Activated T-cell treated with anti-CD3 and anti-CD28 coated beads, Interleukin-2, amount 50 U/mL, for 72 hours (primary cell): ENCODE measurements at regions not wholly inside any gene's neighbourhood (a gene's known extent, or its start where the extent isn't known, plus 50 kb on each side); places are given as distances from the start of the nearest gene placed in this dataset.

Source experiments
- ATAC-seq, 2 donors: fragments of 150-1000 bp; cut with Tn5 transposase; replicated peaks in 1 of 2; 2 replicates each; pipeline ENCODE4 v1.10.0; 2021; ENCODE audit warnings: moderate library complexity in 2 of 2, mild to moderate bottlenecking in 1 of 2
- DNase-seq, 2 donors: peaks; one replicate each; pipeline ENCODE4 v3.0.0; 2021 to 2022; ENCODE audit warnings: mixed read lengths in 1 of 2
- H3K27ac Mint-ChIP-seq: one replicate; pipeline ENCODE4 v1.8.0; 2022; ENCODE audit warnings: mild to moderate bottlenecking, moderate library complexity, mixed read lengths
- H3K27me3 Mint-ChIP-seq: one replicate; pipeline ENCODE4 v1.8.0; 2022; ENCODE audit warnings: low read depth, mixed read lengths
- H3K36me3 Mint-ChIP-seq, 2 donors: one replicate each; pipeline ENCODE4 v1.8.0; 2022; ENCODE audit warnings: mixed read lengths in 2 of 2, mild to moderate bottlenecking in 1 of 2; ENCODE audit not compliant: insufficient read depth in 2 of 2
- H3K4me1 Mint-ChIP-seq: one replicate; pipeline ENCODE4 v1.8.0; 2022; ENCODE audit warnings: low read depth, mixed read lengths
- H3K4me3 Mint-ChIP-seq, 2 donors: one replicate each; pipeline ENCODE4 v1.8.0; 2022; ENCODE audit warnings: mild to moderate bottlenecking in 2 of 2, mixed read lengths in 2 of 2, moderate library complexity in 2 of 2
- H3K9me3 Mint-ChIP-seq, 2 donors: one replicate each; pipeline ENCODE4 v1.8.0; 2022; ENCODE audit warnings: mixed read lengths in 2 of 2

DNA sequence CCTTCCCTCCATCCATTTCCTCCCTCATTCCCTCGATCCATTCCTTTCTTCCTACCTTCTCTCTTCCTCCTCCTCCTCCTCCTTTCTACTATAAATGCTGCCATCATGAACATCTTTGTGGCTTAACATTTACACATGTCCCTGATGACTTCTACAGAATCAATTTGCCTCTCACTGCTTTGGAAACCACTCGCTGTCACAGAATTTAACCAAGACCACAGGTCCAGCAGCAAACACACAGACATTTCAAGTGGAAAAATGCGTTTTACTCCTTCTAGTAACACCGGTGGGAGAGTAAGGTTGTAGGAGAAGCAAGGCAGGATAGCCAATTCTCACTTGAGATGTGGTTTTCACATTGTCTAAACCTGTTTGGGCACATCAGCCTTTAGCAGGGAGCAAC lies 101.4 kb upstream of the LRIG1 start:
- Mint-ChIP-seq H3K27ac (no peak overlapping the region), H3K4me1 (peaks cover 21% of the 10 kb centered on the region), H3K4me3 (no peak overlapping the region), H3K9me3 (no peaks in the 10 kb centered on the region), H3K27me3 (peaks cover 8% of the 10 kb centered on the region), H3K36me3 (no peaks in the 10 kb centered on the region)
- no peak for DNase-seq
- no peak for ATAC-seq

- H3K4me1 Mint-ChIP-seq = peaks cover 21% of the 10 kb centered on the region
- ATAC-seq (no peak), DNase-seq (no peak)
- no peaks in the 10 kb centered on the region for H3K9me3 Mint-ChIP-seq
- H3K27ac Mint-ChIP-seq = no peak overlapping the region
- no peaks in the 10 kb centered on the region for H3K36me3 Mint-ChIP-seq
- peaks cover 8% of the 10 kb centered on the region for H3K27me3 Mint-ChIP-seq
- H3K4me3 Mint-ChIP-seq = no peak overlapping the region
These were observed 101.9 kb upstream of the LRIG1 start for GRCh38 chr3:66602691-66603090.

DNA sequence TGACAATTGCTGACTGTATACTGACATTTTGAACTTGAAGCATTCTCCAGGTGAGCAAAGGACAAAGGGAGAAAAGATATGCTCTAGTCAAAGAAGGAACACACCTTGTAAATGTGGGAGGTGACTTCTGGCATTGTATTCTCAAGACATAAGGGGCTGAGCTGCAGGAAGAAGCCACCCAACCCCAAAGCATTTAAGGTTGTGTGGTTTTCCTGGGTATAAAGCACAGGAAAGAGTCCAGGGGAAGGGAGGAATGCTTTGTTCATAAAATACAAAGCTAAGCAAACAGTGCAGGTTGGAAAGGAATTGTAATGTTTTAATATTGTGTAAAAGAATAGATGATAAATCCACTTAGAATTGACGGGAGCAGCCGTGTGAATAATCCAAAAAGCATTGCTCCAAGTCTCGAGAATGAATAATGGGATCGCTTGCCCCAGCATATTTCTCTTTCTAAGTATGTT lies 102.4 kb upstream of the LRIG1 start:
- Mint-ChIP-seq H3K36me3 (no peaks in the 10 kb centered on the region), H3K27ac (no peak overlapping the region), H3K4me1 (peaks cover 21% of the 10 kb centered on the region), H3K27me3 (peaks cover 8% of the 10 kb centered on the region), H3K9me3 (no peaks in the 10 kb centered on the region), H3K4me3 (no peak overlapping the region)
- DNase-seq = no peak
- ATAC-seq = no peak

DNA sequence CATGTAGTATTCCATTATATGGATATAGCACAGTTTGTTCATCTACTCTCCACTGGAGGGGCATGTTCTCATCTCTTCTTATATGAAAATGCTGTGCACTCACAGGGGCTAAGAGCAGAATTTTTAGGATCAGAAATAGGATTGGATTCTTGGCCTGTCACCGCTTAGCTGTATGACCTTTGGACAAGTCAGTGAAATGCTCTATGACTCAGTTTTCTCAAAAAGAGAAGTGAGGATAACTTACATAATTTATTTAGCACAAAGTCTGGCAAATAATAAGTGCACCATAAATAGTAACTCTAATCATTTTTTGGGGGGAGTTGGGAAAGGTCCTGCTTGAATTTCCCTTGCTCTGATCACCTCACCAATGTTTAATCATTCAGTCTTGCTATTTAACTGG lies 103.7 kb upstream of the LRIG1 start:
- H3K9me3 Mint-ChIP-seq = no peaks in the 10 kb centered on the region
- no peak for ATAC-seq
- H3K4me3 Mint-ChIP-seq = no peak overlapping the region
- H3K27me3 Mint-ChIP-seq = peaks cover 8% of the 10 kb centered on the region
- H3K27ac Mint-ChIP-seq = no peak overlapping the region
- no peaks in the 10 kb centered on the region for H3K36me3 Mint-ChIP-seq
- H3K4me1 Mint-ChIP-seq = peaks cover 21% of the 10 kb centered on the region
- no peak for DNase-seq

DNA sequence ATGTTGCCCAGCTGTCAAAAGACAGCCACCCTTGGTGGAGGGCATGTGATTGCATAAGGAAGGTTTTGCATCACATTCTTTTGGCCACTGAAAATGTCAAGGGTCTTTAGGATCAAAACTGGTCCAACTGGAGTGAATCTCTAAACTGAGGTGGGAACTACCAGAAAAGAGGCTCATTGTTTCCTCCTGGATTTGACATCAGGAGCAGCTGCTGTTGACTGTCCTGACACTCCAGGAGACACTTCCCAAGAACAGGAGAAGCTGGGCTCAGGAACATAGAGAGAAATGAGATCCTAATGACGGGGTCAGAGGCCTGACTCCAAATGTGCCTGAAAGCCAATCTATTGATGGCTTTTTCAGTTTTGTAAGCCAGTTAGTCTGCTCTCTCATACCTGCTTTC lies 105.3 kb upstream of the LRIG1 start:
- DNase-seq = no peak

DNA sequence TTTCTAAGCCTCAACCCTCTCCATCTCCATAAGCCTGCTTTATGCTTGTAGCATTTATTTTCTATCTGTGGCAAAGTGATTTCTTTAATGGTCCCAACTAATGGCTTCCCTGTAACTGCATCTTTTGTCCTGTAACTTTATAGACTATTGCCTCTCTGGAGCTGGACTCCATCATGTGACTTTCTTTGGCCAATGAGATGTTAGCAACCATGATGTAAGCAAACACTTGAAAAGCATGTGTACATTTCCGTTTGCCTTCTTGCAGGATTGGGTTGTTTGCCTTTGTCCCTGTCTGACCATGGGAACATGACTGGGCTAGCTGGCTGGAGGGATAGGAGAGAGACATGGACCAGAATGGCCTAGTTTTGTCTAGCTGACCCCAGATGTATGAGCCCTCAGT lies 106.0 kb upstream of the LRIG1 start:
- Mint-ChIP-seq H3K36me3 (no peaks in the 10 kb centered on the region), H3K4me1 (peaks cover 21% of the 10 kb centered on the region), H3K9me3 (no peaks in the 10 kb centered on the region), H3K27ac (no peak overlapping the region), H3K27me3 (peaks cover 7% of the 10 kb centered on the region), H3K4me3 (no peak overlapping the region)
- no peak for ATAC-seq
- DNase-seq = no peak

More for the DNA sequence above, 105.3 kb upstream of the LRIG1 start:
- no peak overlapping the region for H3K4me3 Mint-ChIP-seq
- H3K4me1 Mint-ChIP-seq = peaks cover 21% of the 10 kb centered on the region
- ATAC-seq = no peak
- H3K9me3 Mint-ChIP-seq = no peaks in the 10 kb centered on the region
- H3K27me3 Mint-ChIP-seq = peaks cover 8% of the 10 kb centered on the region
- H3K36me3 Mint-ChIP-seq = no peaks in the 10 kb centered on the region
- no peak overlapping the region for H3K27ac Mint-ChIP-seq

GRCh38 chr3:66609660-66610561 lies 109.1 kb upstream of the LRIG1 start:
- no peaks in the 10 kb centered on the region for H3K4me1 Mint-ChIP-seq
- H3K4me3 Mint-ChIP-seq = no peak overlapping the region
- DNase-seq (no peak), ATAC-seq (no peak)
- no peak overlapping the region for H3K27ac Mint-ChIP-seq
- H3K36me3 Mint-ChIP-seq = no peaks in the 10 kb centered on the region
- H3K27me3 Mint-ChIP-seq = no peaks in the 10 kb centered on the region
- no peaks in the 10 kb centered on the region for H3K9me3 Mint-ChIP-seq

- Mint-ChIP-seq H3K9me3 (no peaks in the 10 kb centered on the region), H3K27ac (no peak overlapping the region), H3K36me3 (no peaks in the 10 kb centered on the region), H3K4me1 (no peaks in the 10 kb centered on the region), H3K27me3 (no peaks in the 10 kb centered on the region), H3K4me3 (no peak overlapping the region)
- no peak for ATAC-seq
- no peak for DNase-seq
These were observed 109.7 kb upstream of the LRIG1 start for GRCh38 chr3:66610562-66610909.

- Mint-ChIP-seq H3K4me1 (no peaks in the 10 kb centered on the region), H3K27ac (no peak overlapping the region), H3K9me3 (no peaks in the 10 kb centered on the region), H3K36me3 (no peaks in the 10 kb centered on the region), H3K4me3 (no peak overlapping the region), H3K27me3 (no peaks in the 10 kb centered on the region)
- no peak for DNase-seq
- ATAC-seq = no peak
These were observed 115.0 kb upstream of the LRIG1 start for GRCh38 chr3:66615643-66616301.

DNA sequence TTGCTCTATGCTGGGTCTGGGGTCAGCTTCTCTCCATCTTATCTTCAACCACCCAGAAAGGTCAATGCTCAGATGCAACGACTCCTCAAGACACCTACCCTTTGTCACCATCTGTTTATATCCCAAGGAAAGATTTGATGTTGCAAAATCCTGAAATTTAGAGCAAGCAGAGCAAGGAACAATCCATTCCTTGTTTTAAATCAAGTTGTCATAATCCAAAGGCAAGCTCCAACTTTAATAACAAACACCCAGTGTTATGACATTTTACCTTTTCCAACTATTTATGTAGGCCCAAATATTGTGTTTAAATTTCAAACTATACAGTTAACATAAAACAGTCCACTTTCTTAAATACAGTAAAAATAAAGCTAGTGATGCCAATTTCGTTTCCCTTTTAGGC lies 116.5 kb upstream of the LRIG1 start:
- H3K27me3 Mint-ChIP-seq = no peaks in the 10 kb centered on the region
- no peaks in the 10 kb centered on the region for H3K9me3 Mint-ChIP-seq
- H3K36me3 Mint-ChIP-seq = no peaks in the 10 kb centered on the region
- H3K4me3 Mint-ChIP-seq = no peak overlapping the region
- DNase-seq (no peak), ATAC-seq (no peak)
- H3K4me1 Mint-ChIP-seq = no peaks in the 10 kb centered on the region
- H3K27ac Mint-ChIP-seq = no peak overlapping the region

- H3K4me3 Mint-ChIP-seq = no peak overlapping the region
- H3K27me3 Mint-ChIP-seq = no peaks in the 10 kb centered on the region
- no peak overlapping the region for H3K27ac Mint-ChIP-seq
- DNase-seq (no peak), ATAC-seq (no peak)
- no peaks in the 10 kb centered on the region for H3K4me1 Mint-ChIP-seq
- H3K36me3 Mint-ChIP-seq = no peaks in the 10 kb centered on the region
- H3K9me3 Mint-ChIP-seq = no peaks in the 10 kb centered on the region
These were observed 117.2 kb upstream of the LRIG1 start for GRCh38 chr3:66618066-66618465.

DNA sequence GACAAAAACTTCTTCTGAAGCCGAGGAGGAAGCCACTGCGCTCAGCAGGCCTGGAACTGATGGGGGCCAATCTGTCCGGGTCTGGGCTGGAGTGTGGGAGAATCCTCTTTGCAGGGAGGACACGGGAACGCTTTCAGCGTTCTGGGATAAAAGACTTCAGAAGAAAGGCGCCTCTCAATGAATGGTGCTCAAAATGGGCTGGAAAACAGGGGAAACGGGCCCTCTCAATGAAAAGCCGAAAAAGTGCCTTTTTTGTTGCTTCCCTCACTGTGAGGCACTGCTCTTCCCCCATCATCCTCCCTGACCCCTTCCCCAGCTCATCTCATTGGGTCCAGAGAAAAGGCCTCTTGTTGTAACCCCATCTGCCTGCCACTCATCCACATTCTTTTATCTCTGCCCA lies 119.5 kb upstream of the LRIG1 start:
- H3K4me1 Mint-ChIP-seq = no peaks in the 10 kb centered on the region
- H3K9me3 Mint-ChIP-seq = no peaks in the 10 kb centered on the region
- ATAC-seq (no peak), DNase-seq (no peak)
- H3K4me3 Mint-ChIP-seq = no peak overlapping the region
- no peak overlapping the region for H3K27ac Mint-ChIP-seq
- no peaks in the 10 kb centered on the region for H3K36me3 Mint-ChIP-seq
- no peaks in the 10 kb centered on the region for H3K27me3 Mint-ChIP-seq

GRCh38 chr3:66622756-66623457 lies 122.1 kb upstream of the LRIG1 start:
- no peak overlapping the region for H3K27ac Mint-ChIP-seq
- no peaks in the 10 kb centered on the region for H3K4me1 Mint-ChIP-seq
- H3K4me3 Mint-ChIP-seq = no peak overlapping the region
- DNase-seq (no peak), ATAC-seq (no peak)
- no peaks in the 10 kb centered on the region for H3K27me3 Mint-ChIP-seq
- no peaks in the 10 kb centered on the region for H3K36me3 Mint-ChIP-seq
- H3K9me3 Mint-ChIP-seq = no peaks in the 10 kb centered on the region
